Suprapubic skin (tissue), 4 donors: ENCODE measurements at regions not wholly inside any gene's neighbourhood (a gene's known extent, or its start where the extent isn't known, plus 50 kb on each side); places are given as distances from the start of the nearest gene placed in this dataset.

ENCODE experiments used
- DNase-seq, 2 donors: peaks; one replicate each; pipeline ENCODE4 v3.0.0-alpha.2; 2019; ENCODE audit warnings: low spot score in 2 of 2
- H3K27ac ChIP-seq: fragments of 200-600 bp; sonication (generic); one replicate; pipeline ENCODE4 v1.5.1; 2019
- H3K27me3 ChIP-seq: fragments of 200-600 bp; sonication (generic); one replicate; pipeline ENCODE4 v1.5.1; 2019
- H3K36me3 ChIP-seq: fragments of 200-600 bp; sonication (generic); one replicate; pipeline ENCODE4 v1.5.1; 2019
- H3K4me1 ChIP-seq: fragments of 200-600 bp; sonication (generic); one replicate; pipeline ENCODE4 v1.5.1; 2019
- H3K4me3 ChIP-seq: fragments of 200-600 bp; sonication (generic); one replicate; pipeline ENCODE4 v1.5.1; 2019; ENCODE audit warnings: mild to moderate bottlenecking
- H3K9me3 ChIP-seq: fragments of 200-600 bp; sonication (generic); one replicate; pipeline ENCODE4 v1.5.1; 2019
- EP300 ChIP-seq: sonication (generic); formaldehyde crosslinking; IDR thresholded peaks from one replicate; pipeline ENCODE4 v1.6.1; 2017; ENCODE audit warnings: antibody characterized with exemption
- POLR2A ChIP-seq, 2 donors: fragments of 450-650 bp; IDR thresholded peaks; one replicate each; pipeline ENCODE4 v1.6.1; 2017; ENCODE audit warnings: antibody characterized with exemption in 2 of 2, mild to moderate bottlenecking in 2 of 2, moderate library complexity in 2 of 2
- POLR2AphosphoS5 ChIP-seq, 3 donors: sonication (generic); formaldehyde crosslinking; IDR thresholded peaks; one replicate each; pipeline ENCODE4 v1.6.1; 2017; ENCODE audit warnings: antibody characterized with exemption in 3 of 3
- WGBS: methylation state at CpG from one replicate; pipeline ENCODE4 v1.1.5; 2018; 5-methylcytosine and 5-hydroxymethylcytosine counted together
- TF ChIP-seq, protein P1 (sequence below), 2 donors: fragments of 200-600 bp in 1 of 2; fragments of 450-650 bp in 1 of 2; sonication (generic) in 1 of 2; IDR thresholded peaks; one replicate each; pipeline ENCODE4 v1.5.1; 2016 to 2019; ENCODE audit warnings: antibody characterized with exemption in 2 of 2, mild to moderate bottlenecking in 1 of 2, moderate library complexity in 1 of 2

DNA sequence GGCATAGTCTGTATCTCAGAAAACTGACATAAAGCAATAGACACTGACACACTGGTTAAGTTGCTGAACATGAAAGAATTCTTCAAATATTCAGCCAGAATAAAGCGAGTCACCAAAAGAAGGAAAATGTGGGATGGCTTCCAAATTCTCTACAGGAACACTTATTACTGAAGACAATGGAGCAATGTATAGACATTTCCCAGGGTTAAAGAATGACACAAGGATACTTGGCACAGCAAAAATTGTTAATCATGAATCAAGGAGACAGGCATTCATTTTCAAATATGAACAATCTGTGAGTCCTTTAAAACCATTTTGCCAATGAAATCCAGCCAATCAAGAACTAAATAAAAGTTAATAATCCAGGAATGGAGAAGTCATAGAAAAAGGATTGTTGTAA, 92.5 kb downstream of the MTX3 start:
- peaks cover 6% of the 10 kb centered on the region for H3K27me3 ChIP-seq
- TF ChIP-seq, protein P1, sequence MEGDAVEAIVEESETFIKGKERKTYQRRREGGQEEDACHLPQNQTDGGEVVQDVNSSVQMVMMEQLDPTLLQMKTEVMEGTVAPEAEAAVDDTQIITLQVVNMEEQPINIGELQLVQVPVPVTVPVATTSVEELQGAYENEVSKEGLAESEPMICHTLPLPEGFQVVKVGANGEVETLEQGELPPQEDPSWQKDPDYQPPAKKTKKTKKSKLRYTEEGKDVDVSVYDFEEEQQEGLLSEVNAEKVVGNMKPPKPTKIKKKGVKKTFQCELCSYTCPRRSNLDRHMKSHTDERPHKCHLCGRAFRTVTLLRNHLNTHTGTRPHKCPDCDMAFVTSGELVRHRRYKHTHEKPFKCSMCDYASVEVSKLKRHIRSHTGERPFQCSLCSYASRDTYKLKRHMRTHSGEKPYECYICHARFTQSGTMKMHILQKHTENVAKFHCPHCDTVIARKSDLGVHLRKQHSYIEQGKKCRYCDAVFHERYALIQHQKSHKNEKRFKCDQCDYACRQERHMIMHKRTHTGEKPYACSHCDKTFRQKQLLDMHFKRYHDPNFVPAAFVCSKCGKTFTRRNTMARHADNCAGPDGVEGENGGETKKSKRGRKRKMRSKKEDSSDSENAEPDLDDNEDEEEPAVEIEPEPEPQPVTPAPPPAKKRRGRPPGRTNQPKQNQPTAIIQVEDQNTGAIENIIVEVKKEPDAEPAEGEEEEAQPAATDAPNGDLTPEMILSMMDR (IDR thresholded peaks at IDR 0.05), result no peak
- no peak for TF ChIP-seq POLR2AphosphoS5 (IDR thresholded peaks at IDR 0.05)
- no peak for TF ChIP-seq EP300
- TF ChIP-seq POLR2A (IDR thresholded peaks at IDR 0.05), result no peak
- 13% methylated on average over 1 of the region's 1 CpG for WGBS
- no peak for DNase-seq
- H3K4me1 ChIP-seq, result no peaks in the 10 kb centered on the region
- H3K36me3 ChIP-seq, result no peaks in the 10 kb centered on the region
- H3K9me3 ChIP-seq, result no peaks in the 10 kb centered on the region
- no peak overlapping the region for H3K27ac ChIP-seq
- no peak overlapping the region for H3K4me3 ChIP-seq

- Histone ChIP-seq H3K4me3 (no peak overlapping the region), H3K27me3 (peaks cover 6% of the 10 kb centered on the region), H3K27ac (no peak overlapping the region), H3K9me3 (no peaks in the 10 kb centered on the region), H3K4me1 (no peaks in the 10 kb centered on the region), H3K36me3 (no peaks in the 10 kb centered on the region)
- no peak for TF ChIP-seq POLR2AphosphoS5 (IDR thresholded peaks at IDR 0.05)
- TF ChIP-seq EP300, result no peak
- TF ChIP-seq, protein P1 (IDR thresholded peaks at IDR 0.05), result no peak
- TF ChIP-seq POLR2A (IDR thresholded peaks at IDR 0.05), result no peak
- DNase-seq, result no peak
- WGBS, result 61% methylated on average over 3 of the region's 3 CpGs
These were observed 97.1 kb downstream of the MTX3 start for GRCh38 chr5:79893976-79894375.

GRCh38 chr5:79893485-79893884, 97.6 kb downstream of the MTX3 start:
- Histone ChIP-seq H3K36me3 (no peaks in the 10 kb centered on the region), H3K9me3 (no peaks in the 10 kb centered on the region), H3K4me3 (no peak overlapping the region), H3K27ac (no peak overlapping the region), H3K27me3 (peaks cover 6% of the 10 kb centered on the region), H3K4me1 (no peaks in the 10 kb centered on the region)
- 71% methylated on average over 1 of the region's 1 CpG for WGBS
- TF ChIP-seq, protein P1 (IDR thresholded peaks at IDR 0.05), result no peak
- no peak for TF ChIP-seq POLR2A (IDR thresholded peaks at IDR 0.05)
- no peak for TF ChIP-seq EP300
- TF ChIP-seq POLR2AphosphoS5 (IDR thresholded peaks at IDR 0.05), result no peak
- no peak for DNase-seq

DNA sequence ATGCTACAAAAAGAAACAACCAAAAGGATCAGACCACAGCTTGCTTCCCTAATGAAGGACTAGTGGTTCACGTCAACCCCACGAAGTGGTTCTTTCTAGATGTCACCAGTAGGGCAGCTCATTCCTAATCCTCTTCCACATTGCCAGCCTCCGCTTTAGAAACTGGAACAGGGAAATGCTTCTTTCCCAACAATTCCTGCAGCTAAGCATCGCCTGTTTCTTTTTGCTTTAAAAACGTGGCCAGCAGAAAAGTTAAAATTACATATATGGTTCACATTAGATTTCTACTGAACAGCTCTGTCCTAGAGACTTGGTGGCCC, 100.2 kb downstream of the MTX3 start:
- DNase-seq, result no peak
- TF ChIP-seq POLR2AphosphoS5 (IDR thresholded peaks at IDR 0.05) (no peak), POLR2A (IDR thresholded peaks at IDR 0.05) (no peak)
- Histone ChIP-seq H3K36me3 (no peaks in the 10 kb centered on the region), H3K4me1 (no peaks in the 10 kb centered on the region), H3K9me3 (no peaks in the 10 kb centered on the region), H3K4me3 (no peak overlapping the region), H3K27me3 (peaks cover 6% of the 10 kb centered on the region), H3K27ac (no peak overlapping the region)
- WGBS, result 84% methylated on average over 5 of the region's 5 CpGs

GRCh38 chr5:79890119-79890929, 100.7 kb downstream of the MTX3 start:
- no peak for DNase-seq
- Histone ChIP-seq H3K4me3 (no peak overlapping the region), H3K4me1 (no peaks in the 10 kb centered on the region), H3K27ac (no peak overlapping the region), H3K9me3 (no peaks in the 10 kb centered on the region), H3K36me3 (no peaks in the 10 kb centered on the region), H3K27me3 (peaks cover 2% of the 10 kb centered on the region)
- WGBS, result 72% methylated on average over 4 of the region's 4 CpGs
- TF ChIP-seq EP300 (no peak), POLR2A (IDR thresholded peaks at IDR 0.05) (no peak), POLR2AphosphoS5 (IDR thresholded peaks at IDR 0.05) (no peak)
- TF ChIP-seq, protein P1 (IDR thresholded peaks at IDR 0.05), result no peak
